ENCODE measurements at regions not wholly inside any gene's neighbourhood (a gene's known extent, or its start where the extent isn't known, plus 50 kb on each side); places are given as distances from the start of the nearest gene placed in this dataset.

DNA sequence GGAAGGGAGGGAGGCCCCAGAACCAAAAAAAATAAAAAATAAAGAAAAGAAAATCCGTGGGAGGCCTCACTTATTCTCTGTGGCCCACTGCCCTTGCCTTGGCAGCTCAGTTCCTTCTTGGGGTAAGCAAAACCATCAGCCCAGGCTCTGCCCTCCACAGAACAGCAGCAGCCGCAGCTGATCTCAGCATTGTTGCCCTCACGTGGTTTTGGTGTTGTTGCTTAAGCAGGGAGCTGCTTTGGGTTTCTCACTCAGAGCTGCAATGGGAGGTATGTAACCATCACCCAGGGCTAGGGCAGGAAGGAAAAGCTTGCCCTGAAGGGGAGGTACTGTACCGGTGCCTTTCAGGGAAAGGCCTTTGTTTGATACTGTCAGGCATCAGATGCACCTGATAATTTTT, 374.7 kb upstream of the WWC1 start (continued):
- TF ChIP-seq PTBP1 (IDR thresholded peaks at IDR 0.05; ENCODE audit: low read depth, low read length, poor library complexity, severe bottlenecking) = no peak

GRCh38 chr5:167918184-167918812, 373.1 kb upstream of the WWC1 start:
- H2AFZ ChIP-seq (ENCODE audit: low read length) = no peak overlapping the region
- no peak for ATAC-seq
- no peaks in the 10 kb centered on the region for H4K20me1 ChIP-seq (ENCODE audit: insufficient read depth, low read length)
- TF ChIP-seq, protein P1, sequence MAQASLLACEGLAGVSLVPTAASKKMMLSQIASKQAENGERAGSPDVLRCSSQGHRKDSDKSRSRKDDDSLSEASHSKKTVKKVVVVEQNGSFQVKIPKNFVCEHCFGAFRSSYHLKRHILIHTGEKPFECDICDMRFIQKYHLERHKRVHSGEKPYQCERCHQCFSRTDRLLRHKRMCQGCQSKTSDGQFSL (CRISPR knock-in tag; IDR thresholded peaks at IDR 0.05) = no peak
- TF ChIP-seq, protein P2, sequence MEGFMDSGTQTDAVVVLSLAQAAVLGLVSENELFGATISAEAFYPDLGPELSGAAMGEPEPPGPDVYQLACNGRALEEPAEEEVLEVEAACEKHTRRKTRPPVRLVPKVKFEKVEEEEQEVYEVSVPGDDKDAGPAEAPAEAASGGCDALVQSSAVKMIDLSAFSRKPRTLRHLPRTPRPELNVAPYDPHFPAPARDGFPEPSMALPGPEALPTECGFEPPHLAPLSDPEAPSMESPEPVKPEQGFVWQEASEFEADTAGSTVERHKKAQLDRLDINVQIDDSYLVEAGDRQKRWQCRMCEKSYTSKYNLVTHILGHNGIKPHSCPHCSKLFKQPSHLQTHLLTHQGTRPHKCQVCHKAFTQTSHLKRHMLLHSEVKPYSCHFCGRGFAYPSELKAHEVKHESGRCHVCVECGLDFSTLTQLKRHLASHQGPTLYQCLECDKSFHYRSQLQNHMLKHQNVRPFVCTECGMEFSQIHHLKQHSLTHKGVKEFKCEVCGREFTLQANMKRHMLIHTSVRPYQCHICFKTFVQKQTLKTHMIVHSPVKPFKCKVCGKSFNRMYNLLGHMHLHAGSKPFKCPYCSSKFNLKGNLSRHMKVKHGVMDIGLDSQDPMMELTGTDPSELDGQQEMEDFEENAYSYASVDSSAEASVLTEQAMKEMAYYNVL (CRISPR knock-in tag; IDR thresholded peaks at IDR 0.05; ENCODE audit: borderline replicate concordance) = no peak
- no peak for TF ChIP-seq ZNF557 (CRISPR knock-in tag; IDR thresholded peaks at IDR 0.05)
- no peak for TF ChIP-seq IRX3 (CRISPR knock-in tag; IDR thresholded peaks at IDR 0.05; ENCODE audit: borderline replicate concordance, low read depth)
- no peak for TF ChIP-seq ZNF563 (CRISPR knock-in tag; IDR thresholded peaks at IDR 0.05)
- TF ChIP-seq NBN (conservative IDR thresholded peaks at IDR 0.05) = no peak
- no peak for TF ChIP-seq AGO1 (IDR thresholded peaks at IDR 0.05; ENCODE audit: low read depth, low read length, poor library complexity, severe bottlenecking)
- TF ChIP-seq CREM (IDR thresholded peaks at IDR 0.05) = no peak
- no peak for TF ChIP-seq CREM (CRISPR knock-in tag; IDR thresholded peaks at IDR 0.05)
- no peak for TF ChIP-seq KLF13 (CRISPR knock-in tag; IDR thresholded peaks at IDR 0.05)
- TF ChIP-seq ZNF780A (CRISPR knock-in tag; IDR thresholded peaks at IDR 0.05) = no peak
- no peak for TF ChIP-seq CBFB (CRISPR knock-in tag; IDR thresholded peaks at IDR 0.05)
- intact Hi-C loops (cut with micrococcal nuclease; ENCODE audit: unreplicated experiment) (no loop called here), in situ Hi-C loops (cut with HindIII; ENCODE audit: extremely low pct_ligation_motif_present, low pct_unique_long_range_greater_than_20kb) (no loop called here)
- ChIA-PET POLR2A (no interaction called here), CTCF (ENCODE audit: low intra/inter-chr PET ratio, low total read pairs) (no interaction called here)
- no peaks in the 10 kb centered on the region for H3K4me1 ChIP-seq (ENCODE audit: insufficient read depth, low read length)
- no TSS peak for BruUV-seq (replicated peaks)
- no peak overlapping the region for H3K4me3 ChIP-seq (replicated peaks in 1 of 3; ENCODE audit: insufficient read depth in 1 of 3, low read depth in 2 of 3, low read length in 3 of 3)
- no peak for DNase-seq (ENCODE audit: low spot score)
- H3K27me3 ChIP-seq (ENCODE audit: control insufficient read depth in 1 of 2, insufficient read depth in 2 of 2, low read length in 2 of 2) = no peaks in the 10 kb centered on the region; a peak in 2 of 5 replicates
- no peaks in the 10 kb centered on the region for H3K9me3 ChIP-seq (ENCODE audit: low read length)
- H3K9ac ChIP-seq (ENCODE audit: insufficient read depth, low read depth, low read length) = no peak overlapping the region
- H3K79me2 ChIP-seq (ENCODE audit: insufficient read depth, low read length) = no peaks in the 10 kb centered on the region
- H3K4me2 ChIP-seq (ENCODE audit: low read depth, low read length) = no peak overlapping the region
- WGBS (ENCODE audit: low lambda C conversion rate) = 19% methylated on average over 5 of the region's 11 CpGs
- H3K27ac ChIP-seq (ENCODE audit: extremely low read length, insufficient read depth, low read length) = no peak overlapping the region
- H3K36me3 ChIP-seq (replicated peaks in 1 of 2; ENCODE audit: control insufficient read depth in 1 of 2, insufficient read depth in 2 of 2, low read length in 2 of 2) = no peaks in the 10 kb centered on the region
- FAIRE-seq = no peak
